Pancreas (tissue), 10 donors: ENCODE measurements at regions not wholly inside any gene's neighbourhood (a gene's known extent, or its start where the extent isn't known, plus 50 kb on each side); places are given as distances from the start of the nearest gene placed in this dataset.
A peak's percentile ranks its signal among the peaks of the same experiment; 100 is the strongest.

Experiments
- ATAC-seq, 4 donors: fragments of 200-7000 bp; cut with Tn5 transposase; one replicate each; pipeline versions ENCODE4 v1.8.0 to v1.9.1; 2020; ENCODE audit warnings: mild to moderate bottlenecking in 4 of 4, moderate library complexity in 4 of 4
- DNase-seq, 6 donors: peaks; one replicate each; pipeline ENCODE4 v3.0.0-alpha.2; 2020
- FAIRE-seq: peaks from 2 replicates; lab custom pipeline; 2012; peaks lifted over from hg19 to GRCh38; lab: Jason Lieb, UNC
- H3K27ac ChIP-seq, 4 donors: fragments of 200-600 bp; sonication (generic); 1 replicate in 3 of 4; 2 replicates in 1 of 4; pipeline versions ENCODE4 v1.5.0 to v1.8.0; 2020
- H3K27me3 ChIP-seq, 4 donors: fragments of 200-600 bp; one replicate each; pipeline ENCODE4 v1.8.0; 2021
- H3K36me3 ChIP-seq, 3 donors: fragments of 200-600 bp; sonication (generic) in 1 of 3; one replicate each; pipeline versions ENCODE4 v1.5.0 to v1.8.0; 2020 to 2021
- H3K4me1 ChIP-seq, 3 donors: fragments of 200-600 bp; one replicate each; pipeline ENCODE4 v1.8.0; 2021
- H3K4me3 ChIP-seq, 4 donors: fragments of 200-600 bp; sonication (generic) in 2 of 4; one replicate each; pipeline versions ENCODE4 v1.5.0 to v1.8.0; 2020 to 2021
- H3K9me3 ChIP-seq, 4 donors: fragments of 200-600 bp; one replicate each; pipeline ENCODE4 v1.8.0; 2021
- CTCF ChIP-seq, 4 donors: fragments of 200-600 bp; sonication (generic) in 3 of 4; IDR thresholded peaks; one replicate each; pipeline versions ENCODE4 v1.5.0 to v1.8.0; 2021; ENCODE audit warnings: antibody characterized with exemption in 4 of 4
- WGBS, 2 donors: extraction: QIAGEN DNeasy Blood & Tissue Kit; methylation state at CpG; one replicate each; pipeline ENCODE4 v1.1.7; 2013; 5-methylcytosine and 5-hydroxymethylcytosine counted together
- intact Hi-C, 3 donors: fragments of 100-400 bp; cut with DNase I; formaldehyde crosslinking; loops; one replicate each; pipeline versions ENCODE4 v1.11.1 to v1.14.2; 2022
- donor health status: healthy with polysubstance abuse.
- donor health status: DM: no; HTN: no; CAD: no; lungs with moderate emphysema.
- donor health status: DM: no; HTN: no; CAD: no.
- donor health status: control.
- donor health status: control.
- donor health status: Bipolar disorder and iron deficiency.
- donor health status: DM: yes; HTN: yes; CAD: no.
- donor health status: DM: no; HTN: no; CAD: no.
- donor health status: DM: no; HTN: no; CAD: no.
- donor health status: DM: yes; HTN: yes; CAD: no.

GRCh38 chr4:14835708-14836425 is 166.4 kb upstream of the CPEB2 start:
- ATAC-seq (peak in 2 of 4 donors; percentile 28 to 37), DNase-seq (no peak), FAIRE-seq (no peak)
- Histone ChIP-seq H3K4me3 (no peak overlapping the region), H3K27me3 (no peaks in the 10 kb centered on the region), H3K27ac (no peak overlapping the region), H3K36me3 (no peaks in the 10 kb centered on the region), H3K9me3 (no peaks in the 10 kb centered on the region), H3K4me1 (peaks cover 0 to 6% (median 2%) of the 10 kb centered on the region in 3 donors)
- intact Hi-C loops = no loop called here
- WGBS, 2 donors = 81 to 89% methylated on average over 3 of the region's 3 CpGs
- no peak for TF ChIP-seq CTCF (IDR thresholded peaks at IDR 0.05)

- 83% methylated on average over 4 of the region's 4 CpGs for WGBS, 2 donors
- Histone ChIP-seq H3K4me3 (no peak overlapping the region), H3K9me3 (no peaks in the 10 kb centered on the region), H3K27ac (no peak overlapping the region), H3K36me3 (no peaks in the 10 kb centered on the region), H3K4me1 (no peaks in the 10 kb centered on the region), H3K27me3 (no peaks in the 10 kb centered on the region)
- intact Hi-C loops = no loop called here
- TF ChIP-seq CTCF (IDR thresholded peaks at IDR 0.05) = no peak
- ATAC-seq = peak in 1 of 4 donors; percentile 32
- no peak for DNase-seq
- FAIRE-seq = no peak
These were observed 164.4 kb upstream of the CPEB2 start for GRCh38 chr4:14837860-14838259.

GRCh38 chr4:14841801-14842768 is 160.2 kb upstream of the CPEB2 start:
- no peak for FAIRE-seq
- TF ChIP-seq CTCF (IDR thresholded peaks at IDR 0.05) = no peak
- H3K27me3 ChIP-seq = no peaks in the 10 kb centered on the region
- no peaks in the 10 kb centered on the region for H3K36me3 ChIP-seq
- ATAC-seq = peak in 3 of 4 donors; percentile 19 to 58 (median 47)
- intact Hi-C loops = no loop called here
- 71 to 76% methylated on average over 6 of the region's 6 CpGs for whole genome bisulfite sequencing, 2 donors
- no peaks in the 10 kb centered on the region for H3K4me1 ChIP-seq
- no peak overlapping the region for H3K27ac ChIP-seq
- no peak overlapping the region for H3K4me3 ChIP-seq
- no peaks in the 10 kb centered on the region for H3K9me3 ChIP-seq
- DNase-seq = no peak

- Histone ChIP-seq H3K36me3 (no peaks in the 10 kb centered on the region), H3K27ac (no peak overlapping the region), H3K27me3 (no peaks in the 10 kb centered on the region), H3K4me3 (no peak overlapping the region), H3K4me1 (no peaks in the 10 kb centered on the region), H3K9me3 (no peaks in the 10 kb centered on the region)
- no peak for TF ChIP-seq CTCF (IDR thresholded peaks at IDR 0.05)
- intact Hi-C loops = no loop called here
- no peak for DNase-seq
- FAIRE-seq = no peak
- WGBS, 2 donors = 92 to 95% methylated on average over 2 of the region's 2 CpGs
- ATAC-seq = no peak
These were observed 159.2 kb upstream of the CPEB2 start for GRCh38 chr4:14842964-14843630.
